IMR-90 (cell line): ENCODE measurements at regions not wholly inside any gene's neighbourhood (a gene's known extent, or its start where the extent isn't known, plus 50 kb on each side); places are given as distances from the start of the nearest gene placed in this dataset.

Experiments
- ATAC-seq: fragments of 200-7000 bp; cut with Tn5 transposase; 2 replicates; pipeline ENCODE4 v1.9.1; 2020; ENCODE audit warnings: low read depth, mild to moderate bottlenecking, moderate library complexity
- BruUV-seq: library from RNA; stranded (reverse); fragments of 400-500 nt; replicated peaks from 2 replicates; lab custom pipeline; 2021; lab: Mats Ljungman, UMichigan
- CTCF ChIA-PET: fragments of 300-600 bp; formaldehyde crosslinking; extraction: SDS; loops from one replicate; lab custom pipeline; 2021; ENCODE audit warnings: antibody characterized with exemption; lab: Yijun Ruan, JAX
- POLR2A ChIA-PET: fragments of 300-600 bp; sonication (Branson Sonifier 250); formaldehyde crosslinking; loops from one replicate; lab custom pipeline; 2022; ENCODE audit warnings: antibody characterized with exemption; ENCODE audit not compliant: unreplicated experiment; lab: Charles Lee
- DNase-seq: peaks from one replicate; pipeline ENCODE4 v3.0.0; 2013
- H2AFZ ChIP-seq: replicated peaks from 2 replicates; pipeline ENCODE3; 2013; ENCODE audit warnings: low read length, mild to moderate bottlenecking; ENCODE audit not compliant: poor library complexity
- H2AK5ac ChIP-seq: 2 replicates; pipeline ENCODE4 v1.6.1; 2013; ENCODE audit warnings: low read depth, low read length, inconsistent platforms
- H2AK9ac ChIP-seq: replicated peaks from 2 replicates; pipeline ENCODE3; 2013; ENCODE audit warnings: mild to moderate bottlenecking, low read depth, low read length, moderate library complexity; ENCODE audit not compliant: poor library complexity
- H2BK120ac ChIP-seq: 2 replicates; pipeline ENCODE4 v1.6.1; 2013; ENCODE audit warnings: low read depth, low read length, inconsistent platforms
- H2BK15ac ChIP-seq: 3 replicates; pipeline ENCODE4 v1.6.1; 2013; ENCODE audit warnings: low read depth, low read length, inconsistent platforms
- H2BK20ac ChIP-seq: 2 replicates; pipeline ENCODE4 v1.6.1; 2013; ENCODE audit warnings: low read depth, mild to moderate bottlenecking, inconsistent platforms, low read length, moderate library complexity
- H2BK5ac ChIP-seq: 2 replicates; pipeline ENCODE4 v1.6.1; 2013; ENCODE audit warnings: mild to moderate bottlenecking, low read depth, low read length, inconsistent platforms; ENCODE audit not compliant: poor library complexity, severe bottlenecking
- H3K14ac ChIP-seq: replicated peaks from 2 replicates; pipeline ENCODE4 v1.6.1; 2013; ENCODE audit warnings: low read depth, low read length, inconsistent platforms
- H3K18ac ChIP-seq: 2 replicates; pipeline ENCODE4 v1.6.1; 2013; ENCODE audit warnings: low read depth, low read length, control low read depth
- H3K23ac ChIP-seq: 2 replicates; pipeline ENCODE4 v1.6.1; 2013; ENCODE audit warnings: low read depth, low read length, inconsistent platforms
- H3K27ac ChIP-seq: 2 replicates; pipeline ENCODE4 v1.5.1; 2013; ENCODE audit warnings: mild to moderate bottlenecking, control low read depth, low read length; ENCODE audit not compliant: insufficient read depth
- H3K27me3 ChIP-seq: 2 replicates; pipeline ENCODE4 v1.6.1; 2013; ENCODE audit warnings: low read length; ENCODE audit not compliant: control insufficient read depth, insufficient read depth
- H3K36me3 ChIP-seq: 2 replicates; pipeline ENCODE4 v1.6.1; 2013; ENCODE audit warnings: low read length, mixed read lengths; ENCODE audit not compliant: control insufficient read depth, insufficient read depth
- H3K4ac ChIP-seq: 2 replicates; pipeline ENCODE4 v1.6.1; 2013; ENCODE audit warnings: low read depth, low read length, inconsistent platforms
- H3K4me1 ChIP-seq: 2 replicates; pipeline ENCODE4 v1.6.1; 2013; ENCODE audit warnings: low read length, mixed read lengths; ENCODE audit not compliant: control insufficient read depth, insufficient read depth
- H3K4me2 ChIP-seq: 2 replicates; pipeline ENCODE4 v1.6.1; 2013; ENCODE audit warnings: low read depth, mild to moderate bottlenecking, control low read depth, low read length, moderate library complexity
- H3K4me3 ChIP-seq: 2 replicates; pipeline ENCODE4 v1.5.1; 2013; ENCODE audit warnings: low read depth, mild to moderate bottlenecking, control low read depth, low read length, moderate library complexity; ENCODE audit not compliant: insufficient read depth
- H3K56ac ChIP-seq: 2 replicates; pipeline ENCODE4 v1.6.1; 2013; ENCODE audit warnings: low read length, inconsistent platforms; ENCODE audit not compliant: insufficient read depth; ENCODE audit errors: extremely low read depth
- H3K79me1 ChIP-seq, 2 experiments: 2 replicates each; pipeline ENCODE4 v1.6.1; 2013; ENCODE audit warnings: low read length in 2 of 2, inconsistent platforms in 1 of 2, low read depth in 1 of 2
- H3K9ac ChIP-seq: 2 replicates; pipeline ENCODE4 v1.6.1; 2013; ENCODE audit warnings: low read depth, low read length, control low read depth
- H3K9me1 ChIP-seq: 2 replicates; pipeline ENCODE4 v1.6.1; 2013; ENCODE audit warnings: low read length, inconsistent platforms; ENCODE audit not compliant: insufficient read depth
- H3K9me3 ChIP-seq: 2 replicates; pipeline ENCODE4 v1.6.1; 2013; ENCODE audit warnings: low read length; ENCODE audit not compliant: control insufficient read depth, insufficient read depth
- H4K20me1 ChIP-seq: 2 replicates; pipeline ENCODE4 v1.6.1; 2013; ENCODE audit warnings: low read length, inconsistent platforms; ENCODE audit not compliant: insufficient read depth
- H4K5ac ChIP-seq: 2 replicates; pipeline ENCODE4 v1.6.1; 2013; ENCODE audit warnings: mild to moderate bottlenecking, low read depth, low read length, control low read depth
- H4K8ac ChIP-seq, 2 experiments: 2 replicates each; pipeline ENCODE4 v1.6.1; 2013; ENCODE audit warnings: low read depth in 2 of 2, low read length in 2 of 2, control low read depth in 1 of 2, inconsistent platforms in 1 of 2
- H4K91ac ChIP-seq: 2 replicates; pipeline ENCODE4 v1.6.1; 2013; ENCODE audit warnings: low read depth, low read length, inconsistent platforms; ENCODE audit not compliant: insufficient read depth
- CHD1 ChIP-seq: IDR thresholded peaks from 2 replicates; pipeline ENCODE4 v1.6.1; 2012; ENCODE audit warnings: low read depth, low read length, improper control_type of control experiment
- ELK1 ChIP-seq: fragments of 150-350 bp; IDR thresholded peaks from 2 replicates; pipeline ENCODE4 v1.6.1; 2016; ENCODE audit warnings: low read depth, mild to moderate bottlenecking, low read length, moderate library complexity, borderline replicate concordance
- MAFK ChIP-seq: IDR thresholded peaks from 2 replicates; pipeline ENCODE4 v1.6.1; 2012; ENCODE audit warnings: low read depth, low read length, improper control_type of control experiment
- MAZ ChIP-seq: IDR thresholded peaks from 2 replicates; pipeline ENCODE4 v1.6.1; 2012; ENCODE audit warnings: low read depth, mild to moderate bottlenecking, low read length, improper control_type of control experiment, moderate library complexity, borderline replicate concordance
- RCOR1 ChIP-seq: IDR thresholded peaks from 2 replicates; pipeline ENCODE4 v1.6.1; 2012; ENCODE audit warnings: mild to moderate bottlenecking, low read length, improper control_type of control experiment; ENCODE audit not compliant: insufficient replicate concordance
- SMC3 ChIP-seq: fragments of 150-350 bp; IDR thresholded peaks from 2 replicates; pipeline ENCODE4 v1.6.1; 2016; ENCODE audit warnings: low read depth, mild to moderate bottlenecking, antibody characterized with exemption, low read length, moderate library complexity
- WGBS, 2 experiments: methylation state at CpG; one replicate each; pipeline versions ENCODE4 v1.1.5 to v1.1.7; 2013; ENCODE audit warnings: missing lambda C conversion rate in 2 of 2; ENCODE audit not compliant: insufficient read length in 1 of 2; ENCODE audit errors: extremely low coverage in 2 of 2; 5-methylcytosine and 5-hydroxymethylcytosine counted together
- dilution Hi-C: fragments of 300-500 bp; cut with HindIII; formaldehyde crosslinking; loops from one replicate; pipeline ENCODE4 v1.14.3; 2018; ENCODE audit warnings: low sequenced_read_pairs; ENCODE audit not compliant: unreplicated experiment
- in situ Hi-C: fragments of 300-500 bp; cut with MboI; formaldehyde crosslinking; loops from 3 replicates; pipeline ENCODE4 v1.14.3; 2019; ENCODE audit warnings: low sequenced_read_pairs, inconsistent platforms, mixed read lengths
- intact Hi-C: fragments of 100-400 bp; cut with micrococcal nuclease; formaldehyde crosslinking; loops from 2 replicates; pipeline ENCODE4 v1.10.0; 2022
- TF ChIP-seq, protein P1 (sequence below): conservative IDR thresholded peaks from 2 replicates; pipeline ENCODE4 v1.5.1; 2012; ENCODE audit warnings: mild to moderate bottlenecking, low read depth, low read length, improper control_type of control experiment

DNA sequence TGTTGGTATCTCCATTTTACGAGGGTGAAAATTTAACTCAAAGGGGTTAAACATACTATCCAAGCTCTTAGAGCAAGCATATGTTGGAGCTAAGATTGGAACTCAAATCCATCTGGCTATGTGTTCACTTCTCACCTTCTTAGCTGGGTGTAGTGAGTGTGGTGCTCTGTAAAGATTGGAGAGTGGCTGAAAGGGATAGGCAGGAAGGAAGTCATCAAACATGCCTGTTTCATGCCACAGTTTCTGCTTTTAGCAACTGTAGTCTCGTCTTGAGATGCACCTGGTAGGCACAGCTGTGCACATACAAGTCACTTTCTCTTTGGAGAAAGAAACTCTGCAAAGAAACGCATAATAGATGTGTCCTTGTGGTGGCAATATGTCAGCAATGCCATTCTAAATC, 189.1 kb upstream of the MDFIC2 start:
- Histone ChIP-seq H3K9me1 (no peaks in the 10 kb centered on the region), H3K27ac (no peak overlapping the region), H3K36me3 (no peaks in the 10 kb centered on the region), H3K4ac (no peak overlapping the region), H3K4me1 (no peaks in the 10 kb centered on the region), H4K91ac (no peak overlapping the region), H3K4me3 (no peak overlapping the region), H2AK5ac (no peak overlapping the region), H3K18ac (no peak overlapping the region), H3K9me3 (no peaks in the 10 kb centered on the region), H3K9ac (no peak overlapping the region), H4K5ac (no peak overlapping the region), H4K20me1 (no peaks in the 10 kb centered on the region), H2BK20ac (no peak overlapping the region), H3K4me2 (no peak overlapping the region), H2BK120ac (no peak overlapping the region), H3K23ac (no peak overlapping the region; the same call in 1 of the 2 replicates), H3K79me1 (no peaks in the 10 kb centered on the region), H3K56ac (no peak overlapping the region), H2AK9ac (no peak overlapping the region), H4K8ac (no peak overlapping the region), H2AFZ (no peak overlapping the region), H3K14ac (no peak overlapping the region), H2BK15ac (no peak overlapping the region), H3K27me3 (peaks cover 11% of the 10 kb centered on the region), H2BK5ac (no peak overlapping the region)
- intact Hi-C loops (no loop called here), in situ Hi-C loops (no loop called here), dilution Hi-C loops (no loop called here)
- BruUV-seq = no TSS peak
- ATAC-seq (no peak), DNase-seq (no peak)
- POLR2A ChIA-PET = no interaction called here
- WGBS, 2 experiments = 0% methylated on average over 1 of the region's 3 CpGs; no CpG with 5 or more reads in 1 of the 2 experiments
- TF ChIP-seq SMC3 (no peak), MAZ (no peak), ELK1 (no peak), RCOR1 (no peak), CHD1 (no peak), MAFK (no peak)
- TF ChIP-seq, protein P1, sequence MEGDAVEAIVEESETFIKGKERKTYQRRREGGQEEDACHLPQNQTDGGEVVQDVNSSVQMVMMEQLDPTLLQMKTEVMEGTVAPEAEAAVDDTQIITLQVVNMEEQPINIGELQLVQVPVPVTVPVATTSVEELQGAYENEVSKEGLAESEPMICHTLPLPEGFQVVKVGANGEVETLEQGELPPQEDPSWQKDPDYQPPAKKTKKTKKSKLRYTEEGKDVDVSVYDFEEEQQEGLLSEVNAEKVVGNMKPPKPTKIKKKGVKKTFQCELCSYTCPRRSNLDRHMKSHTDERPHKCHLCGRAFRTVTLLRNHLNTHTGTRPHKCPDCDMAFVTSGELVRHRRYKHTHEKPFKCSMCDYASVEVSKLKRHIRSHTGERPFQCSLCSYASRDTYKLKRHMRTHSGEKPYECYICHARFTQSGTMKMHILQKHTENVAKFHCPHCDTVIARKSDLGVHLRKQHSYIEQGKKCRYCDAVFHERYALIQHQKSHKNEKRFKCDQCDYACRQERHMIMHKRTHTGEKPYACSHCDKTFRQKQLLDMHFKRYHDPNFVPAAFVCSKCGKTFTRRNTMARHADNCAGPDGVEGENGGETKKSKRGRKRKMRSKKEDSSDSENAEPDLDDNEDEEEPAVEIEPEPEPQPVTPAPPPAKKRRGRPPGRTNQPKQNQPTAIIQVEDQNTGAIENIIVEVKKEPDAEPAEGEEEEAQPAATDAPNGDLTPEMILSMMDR = no peak
- CTCF ChIA-PET = no interaction called here
